ENCODE measurements at regions not wholly inside any gene's neighbourhood (a gene's known extent, or its start where the extent isn't known, plus 50 kb on each side); places are given as distances from the start of the nearest gene placed in this dataset.

DNA sequence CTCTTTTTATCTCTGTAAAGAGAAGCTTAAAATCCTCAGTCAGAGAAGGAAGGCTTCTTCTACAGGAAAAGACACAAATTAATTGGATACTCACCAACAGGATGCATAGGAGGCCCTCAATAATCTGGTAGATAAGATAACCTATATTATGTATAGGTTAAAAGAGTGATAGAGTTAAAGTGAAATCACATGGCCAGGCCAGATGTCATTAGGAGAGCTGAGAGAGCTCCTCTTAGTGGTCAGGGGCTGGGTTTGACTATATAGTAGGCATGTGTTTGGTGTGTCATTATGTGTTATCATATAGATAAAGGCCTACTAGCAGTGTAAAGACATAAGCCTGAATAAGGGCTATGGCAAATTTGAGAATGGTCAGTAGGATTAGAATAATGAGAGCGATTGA, 479.3 kb downstream of the EPHA3 start:
- Mint-ChIP-seq H3K9me3 (no peaks in the 10 kb centered on the region), H3K27me3 (no peaks in the 10 kb centered on the region), H3K27ac (no peak overlapping the region), H3K4me1 (ENCODE audit: low read depth) (no peaks in the 10 kb centered on the region), H3K36me3 (ENCODE audit: low read depth) (no peaks in the 10 kb centered on the region), H3K4me3 (no peak overlapping the region)
- intact Hi-C loops (cut with micrococcal nuclease) = no loop called here

DNA sequence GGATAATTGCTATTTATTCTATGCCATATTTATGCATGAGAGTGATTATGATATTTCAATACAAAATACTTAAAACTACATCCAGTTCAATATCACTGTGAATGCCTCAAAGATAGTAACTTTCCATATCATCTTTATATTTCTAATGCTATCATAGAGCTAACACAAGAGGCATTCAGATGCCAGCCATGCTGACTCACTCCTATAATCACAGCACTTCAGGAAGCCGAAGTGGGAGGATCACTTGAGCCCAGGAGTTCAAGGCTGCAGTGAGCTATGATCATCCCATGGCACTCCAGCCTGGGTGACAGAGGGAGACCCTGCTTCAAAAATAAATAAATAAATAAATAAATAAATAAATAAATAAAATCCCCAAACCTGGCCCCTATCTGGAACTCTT, 498.7 kb downstream of the EPHA3 start:
- H3K27me3 Mint-ChIP-seq = no peaks in the 10 kb centered on the region
- no peaks in the 10 kb centered on the region for H3K36me3 Mint-ChIP-seq (ENCODE audit: low read depth)
- H3K27ac Mint-ChIP-seq = no peak overlapping the region
- no peak overlapping the region for H3K4me3 Mint-ChIP-seq
- peaks cover 28% of the 10 kb centered on the region for H3K9me3 Mint-ChIP-seq
- intact Hi-C loops (cut with micrococcal nuclease) = no loop called here
- no peaks in the 10 kb centered on the region for H3K4me1 Mint-ChIP-seq (ENCODE audit: low read depth)

DNA sequence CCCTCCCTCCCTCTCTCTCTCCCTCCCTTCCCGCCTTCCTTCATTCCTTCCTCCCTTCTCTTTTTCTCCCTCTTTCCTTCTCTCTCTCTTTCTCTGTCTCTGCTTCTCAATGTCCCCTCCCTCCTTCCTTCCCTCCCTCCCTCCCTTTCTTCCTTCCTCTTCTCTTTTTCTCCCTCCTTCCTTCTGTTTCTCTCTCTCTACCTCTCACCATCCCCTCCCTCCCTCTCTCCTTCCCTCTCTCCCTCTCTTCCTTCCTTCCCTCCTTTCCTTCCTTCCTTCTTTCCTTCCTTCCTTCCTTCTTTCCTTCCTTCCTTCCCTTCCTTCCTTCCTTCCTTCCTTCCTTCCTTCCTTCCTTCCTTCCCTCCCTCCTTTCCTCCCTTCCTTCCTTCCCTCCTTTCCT, 504.6 kb downstream of the EPHA3 start:
- peaks cover 24% of the 10 kb centered on the region for H3K9me3 Mint-ChIP-seq
- no peaks in the 10 kb centered on the region for H3K36me3 Mint-ChIP-seq (ENCODE audit: low read depth)
- no peaks in the 10 kb centered on the region for H3K27me3 Mint-ChIP-seq
- H3K4me1 Mint-ChIP-seq (ENCODE audit: low read depth) = no peaks in the 10 kb centered on the region
- no peak overlapping the region for H3K4me3 Mint-ChIP-seq
- H3K27ac Mint-ChIP-seq = no peak overlapping the region
- intact Hi-C loops (cut with micrococcal nuclease) = no loop called here

DNA sequence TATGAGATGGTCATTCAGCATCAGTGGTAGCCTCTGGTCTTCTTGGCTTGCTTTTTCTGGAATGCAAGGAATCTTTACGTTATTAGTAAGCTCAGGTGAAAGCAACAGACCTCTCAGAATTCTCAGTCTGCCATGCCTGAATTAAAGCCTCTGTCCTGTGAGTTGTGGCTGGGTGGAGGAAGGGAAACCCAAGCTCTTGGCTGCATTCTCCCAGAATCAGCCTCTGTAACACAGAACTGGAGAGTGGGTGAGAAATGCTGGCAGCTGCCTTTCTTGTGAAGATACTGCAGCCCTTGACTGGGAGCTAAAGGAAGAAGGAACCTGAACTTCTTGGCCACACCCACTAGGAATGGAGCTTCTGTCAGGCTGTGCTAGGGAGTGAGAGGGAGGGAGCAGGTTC, 505.8 kb downstream of the EPHA3 start:
- Mint-ChIP-seq H3K27ac (no peak overlapping the region), H3K9me3 (peaks cover 24% of the 10 kb centered on the region), H3K27me3 (no peaks in the 10 kb centered on the region), H3K36me3 (ENCODE audit: low read depth) (no peaks in the 10 kb centered on the region), H3K4me3 (no peak overlapping the region), H3K4me1 (ENCODE audit: low read depth) (no peaks in the 10 kb centered on the region)
- intact Hi-C loops (cut with micrococcal nuclease) = no loop called here

DNA sequence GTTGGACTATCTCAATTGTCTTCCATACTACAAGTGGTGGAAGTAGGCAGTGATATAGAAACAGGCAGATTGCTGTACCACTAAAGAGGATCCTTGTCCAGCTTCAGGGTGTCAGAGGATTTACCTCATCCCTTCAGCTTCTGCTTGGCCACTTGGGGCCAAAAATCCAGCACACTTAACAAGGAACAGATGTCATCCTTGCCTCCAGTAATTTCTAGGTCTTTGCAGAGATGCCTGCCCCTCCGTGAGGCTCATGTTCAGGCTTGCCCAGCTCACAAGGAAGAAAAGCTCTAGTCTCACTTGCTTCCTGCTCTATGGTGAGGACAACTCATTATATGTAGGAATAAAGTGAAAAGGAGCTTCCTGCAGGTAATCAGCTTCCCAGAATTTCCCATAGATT, 510.3 kb downstream of the EPHA3 start:
- intact Hi-C loops (cut with micrococcal nuclease) = no loop called here
- Mint-ChIP-seq H3K4me1 (ENCODE audit: low read depth) (no peaks in the 10 kb centered on the region), H3K27ac (no peak overlapping the region), H3K4me3 (no peak overlapping the region), H3K9me3 (peaks cover 14% of the 10 kb centered on the region), H3K36me3 (ENCODE audit: low read depth) (no peaks in the 10 kb centered on the region), H3K27me3 (no peaks in the 10 kb centered on the region)

DNA sequence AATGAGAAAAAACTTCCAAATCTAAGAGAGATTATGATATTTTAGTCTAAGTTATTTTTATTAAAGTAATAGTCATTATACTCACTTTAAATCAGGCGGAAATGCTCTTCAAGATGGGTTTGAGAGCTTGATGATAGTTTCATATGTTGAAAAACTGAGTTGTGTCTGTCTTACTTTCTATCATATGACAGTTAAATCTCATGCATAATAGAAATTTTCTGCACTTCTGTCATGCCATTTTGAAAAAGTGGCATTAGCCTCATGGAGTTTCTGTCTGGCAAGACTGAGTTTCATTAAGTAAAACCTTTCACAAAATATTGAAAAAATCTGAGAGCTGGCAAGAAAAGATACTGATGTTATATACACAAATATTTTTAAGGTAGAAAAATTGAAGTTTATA, 511.8 kb downstream of the EPHA3 start:
- Mint-ChIP-seq H3K9me3 (peaks cover 3% of the 10 kb centered on the region), H3K36me3 (ENCODE audit: low read depth) (no peaks in the 10 kb centered on the region), H3K27me3 (no peaks in the 10 kb centered on the region), H3K4me1 (ENCODE audit: low read depth) (no peaks in the 10 kb centered on the region), H3K27ac (no peak overlapping the region), H3K4me3 (no peak overlapping the region)
- intact Hi-C loops (cut with micrococcal nuclease) = no loop called here

DNA sequence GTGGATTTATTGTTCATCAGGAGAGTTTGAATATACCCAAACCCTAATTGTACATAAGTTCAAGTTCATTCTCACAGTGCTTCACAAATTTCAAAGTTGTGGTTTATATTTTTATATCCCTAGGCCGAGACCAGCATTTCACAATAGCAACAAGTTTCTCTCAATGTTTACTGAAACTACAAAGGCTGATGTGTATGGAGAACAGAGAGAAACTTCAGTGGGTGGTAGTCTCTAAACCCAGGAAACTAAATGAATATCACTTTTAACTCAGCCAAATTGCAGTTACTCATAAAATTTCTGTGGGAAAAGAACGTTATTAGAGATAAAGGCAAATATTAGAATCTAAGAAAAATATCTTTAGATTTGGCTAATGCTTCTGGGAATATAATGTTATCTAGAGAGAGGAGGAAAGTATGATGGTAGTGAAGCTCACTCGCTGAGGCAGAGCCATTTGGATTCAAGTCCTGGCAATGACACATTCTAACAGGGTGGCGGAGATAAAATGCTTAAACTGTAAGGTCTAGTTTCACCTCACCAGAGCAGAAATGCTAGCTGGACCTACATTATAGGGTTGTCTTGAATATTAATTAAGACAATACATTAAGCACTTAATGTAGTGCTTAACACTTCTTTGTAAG, 514.8 kb downstream of the EPHA3 start:
- no peaks in the 10 kb centered on the region for H3K36me3 Mint-ChIP-seq (ENCODE audit: low read depth)
- no peak overlapping the region for H3K27ac Mint-ChIP-seq
- no peaks in the 10 kb centered on the region for H3K27me3 Mint-ChIP-seq
- no peaks in the 10 kb centered on the region for H3K9me3 Mint-ChIP-seq
- H3K4me3 Mint-ChIP-seq = no peak overlapping the region
- intact Hi-C loops (cut with micrococcal nuclease) = no loop called here
- no peaks in the 10 kb centered on the region for H3K4me1 Mint-ChIP-seq (ENCODE audit: low read depth)

DNA sequence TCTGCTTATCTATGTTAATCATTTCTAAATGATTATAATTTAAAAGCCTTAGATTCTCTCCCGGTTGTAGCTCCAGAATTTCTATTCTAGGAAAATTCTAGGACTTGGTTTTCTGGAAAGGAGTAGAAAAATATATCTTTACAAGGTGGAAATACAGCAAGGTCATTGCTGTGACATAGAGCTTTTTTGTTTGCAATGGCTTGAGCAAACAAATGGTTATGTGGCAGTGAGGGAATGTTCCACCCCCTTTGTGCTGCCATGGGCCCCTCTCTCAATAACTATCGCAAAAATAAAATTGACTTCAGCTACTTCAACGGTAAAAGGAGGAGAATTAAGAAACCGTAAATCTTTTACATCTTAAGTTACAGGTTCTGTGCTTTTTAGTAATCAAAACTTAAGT, 517.1 kb downstream of the EPHA3 start:
- no peak overlapping the region for H3K4me3 Mint-ChIP-seq
- no peaks in the 10 kb centered on the region for H3K36me3 Mint-ChIP-seq (ENCODE audit: low read depth)
- H3K27ac Mint-ChIP-seq = no peak overlapping the region
- intact Hi-C loops (cut with micrococcal nuclease) = no loop called here
- no peaks in the 10 kb centered on the region for H3K27me3 Mint-ChIP-seq
- H3K4me1 Mint-ChIP-seq (ENCODE audit: low read depth) = no peaks in the 10 kb centered on the region
- H3K9me3 Mint-ChIP-seq = no peaks in the 10 kb centered on the region

DNA sequence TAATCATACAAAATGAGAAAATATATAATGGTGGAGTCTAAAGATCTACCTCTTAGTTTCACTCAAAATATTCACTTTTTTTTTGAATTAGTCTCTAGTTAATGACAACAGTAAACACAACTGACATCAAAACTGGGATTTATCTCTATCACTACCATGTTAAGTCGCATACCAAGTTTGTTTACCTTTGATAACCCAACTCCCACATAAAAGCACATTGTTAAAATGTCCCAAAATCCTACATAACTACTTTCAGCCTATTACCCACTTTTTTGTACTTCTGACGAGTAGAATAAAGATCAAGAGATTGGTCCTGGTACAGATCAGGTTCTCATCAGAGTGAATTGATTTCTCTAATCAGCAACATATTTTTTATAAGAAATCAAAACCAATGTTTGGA, 518.5 kb downstream of the EPHA3 start:
- Mint-ChIP-seq H3K27me3 (no peaks in the 10 kb centered on the region), H3K4me1 (ENCODE audit: low read depth) (no peaks in the 10 kb centered on the region), H3K36me3 (ENCODE audit: low read depth) (no peaks in the 10 kb centered on the region), H3K27ac (no peak overlapping the region), H3K4me3 (no peak overlapping the region), H3K9me3 (no peaks in the 10 kb centered on the region)
- intact Hi-C loops (cut with micrococcal nuclease) = no loop called here

DNA sequence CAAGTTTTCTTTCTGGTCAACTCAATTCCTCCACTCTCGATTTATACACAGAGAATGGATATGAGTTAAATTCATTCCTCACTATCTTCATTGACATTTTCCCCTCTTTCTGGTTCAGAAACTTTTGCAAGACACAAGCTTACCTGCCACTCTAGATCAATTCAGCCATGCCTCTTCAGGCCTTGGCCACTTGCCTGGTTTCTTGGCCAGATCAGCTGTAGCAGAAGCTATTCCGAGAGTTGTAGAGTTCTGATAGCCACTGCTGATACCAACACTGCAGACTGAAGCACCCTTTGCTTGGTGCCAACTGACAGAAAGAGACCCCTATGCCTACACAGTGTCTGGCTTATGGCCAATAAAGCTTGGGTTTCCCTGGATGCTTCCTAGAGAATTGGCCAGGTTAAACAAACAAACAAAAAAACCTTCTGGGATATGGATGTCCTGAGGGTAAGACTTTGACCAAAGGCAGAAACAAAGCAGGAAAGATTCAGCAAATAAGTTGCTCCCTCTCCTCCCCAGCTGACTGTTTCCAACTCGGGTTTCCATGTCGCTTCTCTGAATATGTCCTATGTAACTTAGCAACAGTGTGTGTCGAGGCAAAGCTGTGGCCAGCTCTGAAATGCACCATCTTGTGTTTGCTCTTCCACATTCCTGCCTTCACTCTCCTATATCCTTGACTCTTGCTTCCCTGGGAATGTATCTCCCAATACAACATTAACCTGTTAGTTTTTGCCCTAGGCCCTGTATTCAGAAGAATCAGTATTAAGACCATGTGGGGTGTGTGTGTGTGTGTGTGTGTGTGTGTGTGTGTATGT, 521.6 kb downstream of the EPHA3 start:
- no peak overlapping the region for H3K27ac Mint-ChIP-seq
- no peak overlapping the region for H3K4me3 Mint-ChIP-seq
- intact Hi-C loops (cut with micrococcal nuclease) = loop anchor here (1.0 kb wide), 1 partner anchor 9 kb away; no protein-coding TSS in a partner anchor
- no peaks in the 10 kb centered on the region for H3K4me1 Mint-ChIP-seq (ENCODE audit: low read depth)
- H3K27me3 Mint-ChIP-seq = no peaks in the 10 kb centered on the region
- H3K9me3 Mint-ChIP-seq = peaks cover 9% of the 10 kb centered on the region
- no peaks in the 10 kb centered on the region for H3K36me3 Mint-ChIP-seq (ENCODE audit: low read depth)

DNA sequence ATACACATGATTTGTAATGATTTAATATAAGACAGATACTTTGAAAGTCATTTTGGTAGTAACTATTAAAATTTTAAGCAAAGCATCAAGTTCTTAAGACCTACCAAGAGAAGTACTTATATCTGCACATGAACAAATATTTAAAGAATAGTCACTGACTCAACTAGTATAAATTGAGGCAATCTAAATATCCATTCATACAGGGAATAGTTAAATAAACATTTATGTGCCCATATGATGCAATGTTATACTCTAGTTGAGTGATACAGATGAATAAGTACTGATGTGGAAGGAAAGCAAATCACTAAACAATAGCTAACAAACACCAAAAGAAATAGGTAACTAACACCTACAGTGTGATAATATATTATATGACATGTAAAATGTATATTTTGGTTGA, 527.7 kb downstream of the EPHA3 start:
- intact Hi-C loops (cut with micrococcal nuclease) = no loop called here
- Mint-ChIP-seq H3K27ac (no peak overlapping the region), H3K9me3 (peaks cover 20% of the 10 kb centered on the region), H3K27me3 (no peaks in the 10 kb centered on the region), H3K4me1 (ENCODE audit: low read depth) (no peaks in the 10 kb centered on the region), H3K36me3 (ENCODE audit: low read depth) (no peaks in the 10 kb centered on the region), H3K4me3 (no peak overlapping the region)

DNA sequence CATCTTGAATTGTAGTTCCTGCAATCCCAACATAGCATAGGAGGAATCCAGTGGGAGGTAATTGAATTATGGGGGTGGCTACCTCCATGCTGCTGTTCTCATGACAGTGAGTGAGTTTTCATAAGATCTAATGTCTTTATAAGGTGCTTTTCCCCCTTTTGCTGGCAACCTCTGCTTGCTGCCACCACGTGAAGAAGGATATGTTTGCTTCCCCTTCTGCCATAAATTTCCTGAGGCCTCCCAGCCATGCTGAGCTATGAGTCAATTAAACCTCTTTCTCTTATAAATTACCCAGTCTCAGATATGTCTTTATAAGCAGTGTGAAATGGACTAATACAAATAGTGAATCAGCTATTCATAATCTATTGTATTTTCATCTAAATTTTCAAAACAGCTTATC, 537.3 kb downstream of the EPHA3 start:
- Mint-ChIP-seq H3K4me1 (ENCODE audit: low read depth) (no peaks in the 10 kb centered on the region), H3K36me3 (ENCODE audit: low read depth) (no peaks in the 10 kb centered on the region), H3K9me3 (peaks cover 25% of the 10 kb centered on the region), H3K4me3 (no peak overlapping the region), H3K27ac (no peak overlapping the region), H3K27me3 (no peaks in the 10 kb centered on the region)
- intact Hi-C loops (cut with micrococcal nuclease) = no loop called here

DNA sequence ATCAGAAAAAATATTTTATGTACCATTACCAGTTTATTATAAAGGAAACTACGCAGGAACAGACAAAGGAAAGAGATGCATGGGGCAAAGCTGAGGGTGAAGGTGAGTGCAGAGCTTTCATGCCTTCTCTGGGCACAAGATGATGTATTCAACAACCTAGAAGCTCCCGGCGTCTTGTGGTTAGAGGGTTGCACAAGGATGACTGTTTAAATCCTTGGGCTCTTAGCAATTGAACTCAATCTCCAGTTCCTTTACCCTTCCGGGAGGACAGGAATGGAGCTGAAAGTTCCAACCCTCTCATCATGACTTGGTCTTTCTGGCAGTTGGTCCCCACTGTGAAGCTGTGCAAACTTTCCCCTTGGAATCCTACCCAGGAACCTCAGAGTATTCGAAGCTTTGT, 542.0 kb downstream of the EPHA3 start:
- H3K36me3 Mint-ChIP-seq (ENCODE audit: low read depth) = no peaks in the 10 kb centered on the region

DNA sequence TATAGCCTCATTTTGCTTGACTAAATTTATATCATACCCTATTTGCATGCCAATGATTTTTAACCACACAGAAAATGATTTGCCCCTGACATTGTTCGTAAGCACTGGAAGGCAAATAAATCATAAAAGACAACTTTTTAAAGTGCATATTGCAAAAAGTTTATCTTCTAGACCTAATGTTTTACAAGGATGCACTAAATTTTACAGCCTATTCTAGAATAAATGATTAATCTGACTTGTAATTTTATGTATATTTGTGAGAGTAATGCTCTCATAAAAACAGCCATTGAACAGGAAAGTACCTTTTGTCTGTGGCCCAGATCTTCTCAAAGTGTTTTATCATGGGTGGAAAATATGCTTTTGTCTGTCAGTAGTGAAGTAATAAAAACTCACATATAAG, 546.6 kb downstream of the EPHA3 start:
- Mint-ChIP-seq H3K27ac (no peak overlapping the region), H3K27me3 (no peaks in the 10 kb centered on the region), H3K9me3 (peaks cover 29% of the 10 kb centered on the region), H3K4me1 (ENCODE audit: low read depth) (no peaks in the 10 kb centered on the region), H3K4me3 (no peak overlapping the region), H3K36me3 (ENCODE audit: low read depth) (no peaks in the 10 kb centered on the region)
- intact Hi-C loops (cut with micrococcal nuclease) = no loop called here

More for the DNA sequence above, 542.0 kb downstream of the EPHA3 start:
- no peaks in the 10 kb centered on the region for H3K27me3 Mint-ChIP-seq
- peaks cover 9% of the 10 kb centered on the region for H3K9me3 Mint-ChIP-seq
- intact Hi-C loops (cut with micrococcal nuclease) = no loop called here
- H3K4me3 Mint-ChIP-seq = no peak overlapping the region
- H3K27ac Mint-ChIP-seq = no peak overlapping the region
- no peaks in the 10 kb centered on the region for H3K4me1 Mint-ChIP-seq (ENCODE audit: low read depth)

DNA sequence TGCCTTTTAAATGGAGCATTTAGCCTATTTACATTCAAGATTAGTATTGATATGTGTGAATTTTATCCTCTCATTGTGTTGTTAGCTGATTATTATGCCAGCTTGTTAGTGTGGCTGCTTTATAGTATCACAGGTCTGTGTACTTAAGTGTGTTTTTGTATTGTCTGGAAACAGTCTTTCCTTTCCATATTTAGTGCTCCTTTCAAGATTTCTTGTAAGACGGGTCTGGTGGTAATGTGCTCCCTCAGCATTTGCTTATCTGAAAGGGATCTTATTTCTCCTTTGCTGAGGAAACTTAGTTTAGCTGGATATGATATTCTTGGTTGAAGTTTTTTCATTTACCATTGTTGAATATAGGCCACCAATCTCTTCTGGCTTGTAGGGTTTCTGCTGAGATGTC, 549.0 kb downstream of the EPHA3 start:
- Mint-ChIP-seq H3K9me3 (peaks cover 29% of the 10 kb centered on the region), H3K4me1 (ENCODE audit: low read depth) (no peaks in the 10 kb centered on the region), H3K27ac (no peak overlapping the region), H3K27me3 (no peaks in the 10 kb centered on the region), H3K4me3 (no peak overlapping the region), H3K36me3 (ENCODE audit: low read depth) (no peaks in the 10 kb centered on the region)
- intact Hi-C loops (cut with micrococcal nuclease) = no loop called here

All from dendritic cell treated with granulocyte-macrophage colony-stimulating factor and Interleukin-4, amounts not matched to agents 40 ng/mL and 50 ng/mL, for 4 days (primary cell).